ENCODE measurements at regions not wholly inside any gene's neighbourhood (a gene's known extent, or its start where the extent isn't known, plus 50 kb on each side); places are given as distances from the start of the nearest gene placed in this dataset.

- no peak for TF ChIP-seq CTCF (IDR thresholded peaks at IDR 0.05; ENCODE audit: insufficient read depth, missing control alignments)
- FAIRE-seq = no peak
Measured at GRCh38 chr6:154578004-154578559, 67.6 kb upstream of the CNKSR3 start.

GRCh38 chr6:154579046-154579445 is 68.6 kb upstream of the CNKSR3 start:
- no peak for FAIRE-seq
- no peak for DNase-seq (ENCODE audit: insufficient read length, low spot score)
- no peak for TF ChIP-seq CTCF (IDR thresholded peaks at IDR 0.05; ENCODE audit: insufficient read depth, missing control alignments)

More at GRCh38 chr6:154578004-154578559, 67.6 kb upstream of the CNKSR3 start:
- DNase-seq (ENCODE audit: insufficient read length, low spot score) = no peak

GRCh38 chr6:154579485-154579884 is 69.0 kb upstream of the CNKSR3 start:
- FAIRE-seq = no peak

GRCh38 chr6:154580397-154581135 is 70.1 kb upstream of the CNKSR3 start:
- FAIRE-seq (no peak), DNase-seq (ENCODE audit: insufficient read length, low spot score) (no peak)
- TF ChIP-seq CTCF (IDR thresholded peaks at IDR 0.05; ENCODE audit: insufficient read depth, missing control alignments) = no peak

More at GRCh38 chr6:154579485-154579884, 69.0 kb upstream of the CNKSR3 start:
- DNase-seq (ENCODE audit: insufficient read length, low spot score) = no peak
- no peak for TF ChIP-seq CTCF (IDR thresholded peaks at IDR 0.05; ENCODE audit: insufficient read depth, missing control alignments)

- no peak for TF ChIP-seq CTCF (IDR thresholded peaks at IDR 0.05; ENCODE audit: insufficient read depth, missing control alignments)
- DNase-seq (ENCODE audit: insufficient read length, low spot score) (no peak), FAIRE-seq (no peak)
Measured at GRCh38 chr6:154582696-154583095, 72.2 kb upstream of the CNKSR3 start.

- DNase-seq (ENCODE audit: insufficient read length, low spot score) = no peak
- FAIRE-seq = no peak
- no peak for TF ChIP-seq CTCF (IDR thresholded peaks at IDR 0.05; ENCODE audit: insufficient read depth, missing control alignments)
Measured at GRCh38 chr6:154583546-154584188, 73.2 kb upstream of the CNKSR3 start.

- TF ChIP-seq CTCF (IDR thresholded peaks at IDR 0.05; ENCODE audit: insufficient read depth, missing control alignments) = no peak
- FAIRE-seq (no peak), DNase-seq (ENCODE audit: insufficient read length, low spot score) (no peak)
Measured at GRCh38 chr6:154590756-154591155, 80.3 kb upstream of the CNKSR3 start.

Data from D721Med (cell line).